ENCODE measurements at regions not wholly inside any gene's neighbourhood (a gene's known extent, or its start where the extent isn't known, plus 50 kb on each side); places are given as distances from the start of the nearest gene placed in this dataset.

- TF ChIP-seq EZH2 (IDR thresholded peaks at IDR 0.05; ENCODE audit: borderline replicate concordance, insufficient read depth, low read length, poor library complexity, severe bottlenecking) (no peak), CTCF (IDR thresholded peaks at IDR 0.05; ENCODE audit: poor library complexity, severe bottlenecking) (no peak), RAD21 (conservative IDR thresholded peaks at IDR 0.05) (no peak), EP300 (conservative IDR thresholded peaks at IDR 0.05; ENCODE audit: poor library complexity, severe bottlenecking) (no peak), POLR2AphosphoS5 (IDR thresholded peaks at IDR 0.05) (no peak), TAF1 (IDR thresholded peaks at IDR 0.05; ENCODE audit: low read depth) (no peak)
- TF ChIP-seq, protein P1, sequence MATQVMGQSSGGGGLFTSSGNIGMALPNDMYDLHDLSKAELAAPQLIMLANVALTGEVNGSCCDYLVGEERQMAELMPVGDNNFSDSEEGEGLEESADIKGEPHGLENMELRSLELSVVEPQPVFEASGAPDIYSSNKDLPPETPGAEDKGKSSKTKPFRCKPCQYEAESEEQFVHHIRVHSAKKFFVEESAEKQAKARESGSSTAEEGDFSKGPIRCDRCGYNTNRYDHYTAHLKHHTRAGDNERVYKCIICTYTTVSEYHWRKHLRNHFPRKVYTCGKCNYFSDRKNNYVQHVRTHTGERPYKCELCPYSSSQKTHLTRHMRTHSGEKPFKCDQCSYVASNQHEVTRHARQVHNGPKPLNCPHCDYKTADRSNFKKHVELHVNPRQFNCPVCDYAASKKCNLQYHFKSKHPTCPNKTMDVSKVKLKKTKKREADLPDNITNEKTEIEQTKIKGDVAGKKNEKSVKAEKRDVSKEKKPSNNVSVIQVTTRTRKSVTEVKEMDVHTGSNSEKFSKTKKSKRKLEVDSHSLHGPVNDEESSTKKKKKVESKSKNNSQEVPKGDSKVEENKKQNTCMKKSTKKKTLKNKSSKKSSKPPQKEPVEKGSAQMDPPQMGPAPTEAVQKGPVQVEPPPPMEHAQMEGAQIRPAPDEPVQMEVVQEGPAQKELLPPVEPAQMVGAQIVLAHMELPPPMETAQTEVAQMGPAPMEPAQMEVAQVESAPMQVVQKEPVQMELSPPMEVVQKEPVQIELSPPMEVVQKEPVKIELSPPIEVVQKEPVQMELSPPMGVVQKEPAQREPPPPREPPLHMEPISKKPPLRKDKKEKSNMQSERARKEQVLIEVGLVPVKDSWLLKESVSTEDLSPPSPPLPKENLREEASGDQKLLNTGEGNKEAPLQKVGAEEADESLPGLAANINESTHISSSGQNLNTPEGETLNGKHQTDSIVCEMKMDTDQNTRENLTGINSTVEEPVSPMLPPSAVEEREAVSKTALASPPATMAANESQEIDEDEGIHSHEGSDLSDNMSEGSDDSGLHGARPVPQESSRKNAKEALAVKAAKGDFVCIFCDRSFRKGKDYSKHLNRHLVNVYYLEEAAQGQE (IDR thresholded peaks at IDR 0.05; ENCODE audit: borderline replicate concordance) = no peak
These were observed 375.3 kb downstream of the BCAT1 start for GRCh38 chr12:24573621-24574020.
